Central memory CD8-positive, alpha-beta T cell (primary cell): ENCODE measurements at regions not wholly inside any gene's neighbourhood (a gene's known extent, or its start where the extent isn't known, plus 50 kb on each side); places are given as distances from the start of the nearest gene placed in this dataset.

Experiments
- ATAC-seq: fragments of 150-1000 bp; cut with Tn5 transposase; replicated peaks from 2 replicates; pipeline ENCODE4 v1.10.0; 2022; ENCODE audit warnings: mild to moderate bottlenecking, moderate FRiP score, moderate number of reproducible peaks; ENCODE audit not compliant: poor library complexity, severe bottlenecking; ENCODE audit errors: extremely low read depth
- DNase-seq, 2 donors: peaks; one replicate each; pipeline ENCODE4 v3.0.0; 2021; ENCODE audit warnings: low spot score in 2 of 2
- H3K27ac Mint-ChIP-seq: one replicate; pipeline ENCODE4 v1.8.0; 2022; ENCODE audit warnings: low read depth, mild to moderate bottlenecking, moderate library complexity, mixed read lengths
- H3K27me3 Mint-ChIP-seq: one replicate; pipeline ENCODE4 v1.8.0; 2022; ENCODE audit warnings: mixed read lengths
- H3K36me3 Mint-ChIP-seq: one replicate; pipeline ENCODE4 v1.8.0; 2022; ENCODE audit warnings: mild to moderate bottlenecking, moderate library complexity, mixed read lengths; ENCODE audit not compliant: insufficient read depth
- H3K4me1 Mint-ChIP-seq: one replicate; pipeline ENCODE4 v1.8.0; 2022; ENCODE audit warnings: mixed read lengths
- H3K4me3 Mint-ChIP-seq: one replicate; pipeline ENCODE4 v1.8.0; 2022; ENCODE audit warnings: mild to moderate bottlenecking, moderate library complexity, mixed read lengths
- H3K9me3 Mint-ChIP-seq: one replicate; pipeline ENCODE4 v1.8.0; 2022; ENCODE audit warnings: mixed read lengths

DNA sequence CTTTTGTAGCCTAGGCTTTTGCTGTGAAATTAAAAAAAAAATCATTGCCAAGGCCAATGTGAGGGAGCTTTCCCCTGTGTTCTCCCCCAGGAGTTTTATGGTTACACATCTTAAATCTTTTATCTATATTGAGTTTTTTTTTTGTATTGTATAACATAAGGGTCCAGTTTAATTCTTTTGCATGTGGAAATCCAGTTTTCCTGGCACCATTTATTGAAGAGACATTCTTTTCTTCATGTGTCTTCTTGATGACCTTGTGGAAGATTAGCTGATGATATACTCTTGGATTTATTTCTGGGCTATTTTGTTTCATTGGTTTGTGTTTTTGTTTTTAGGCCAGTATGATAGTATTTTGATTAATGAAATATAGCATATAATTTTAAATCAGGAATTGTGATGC, 225.0 kb downstream of the ADAM29 start:
- Mint-ChIP-seq H3K27me3 (no peaks in the 10 kb centered on the region), H3K4me1 (no peaks in the 10 kb centered on the region), H3K4me3 (no peak overlapping the region), H3K36me3 (peaks cover 1% of the 10 kb centered on the region), H3K9me3 (no peaks in the 10 kb centered on the region), H3K27ac (no peak overlapping the region)
- DNase-seq: no peak
- no peak for ATAC-seq

DNA sequence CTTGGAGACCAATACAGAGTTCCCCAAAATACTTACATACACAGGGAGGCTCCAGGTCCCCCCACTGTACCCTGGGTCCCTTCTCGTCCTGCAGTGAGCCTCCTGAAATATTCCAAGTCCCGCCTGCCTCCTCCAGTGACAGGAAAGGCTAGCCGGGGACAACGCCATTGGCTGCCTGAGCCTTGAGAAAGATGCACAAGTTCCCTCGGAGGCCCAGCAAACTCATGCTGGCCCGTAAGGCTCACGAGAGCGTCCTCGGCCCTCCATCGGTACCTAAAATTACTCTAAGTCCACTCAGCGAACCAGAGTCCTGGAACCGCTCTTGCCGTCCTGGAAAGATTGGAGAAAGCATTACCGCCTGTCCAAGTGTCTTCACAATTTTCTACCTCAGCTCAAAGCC, 228.6 kb downstream of the ADAM29 start:
- Mint-ChIP-seq H3K9me3 (peaks cover 14% of the 10 kb centered on the region), H3K36me3 (no peaks in the 10 kb centered on the region), H3K4me1 (no peaks in the 10 kb centered on the region), H3K27me3 (no peaks in the 10 kb centered on the region), H3K4me3 (no peak overlapping the region), H3K27ac (no peak overlapping the region)
- DNase-seq (no peak), ATAC-seq (no peak)

DNA sequence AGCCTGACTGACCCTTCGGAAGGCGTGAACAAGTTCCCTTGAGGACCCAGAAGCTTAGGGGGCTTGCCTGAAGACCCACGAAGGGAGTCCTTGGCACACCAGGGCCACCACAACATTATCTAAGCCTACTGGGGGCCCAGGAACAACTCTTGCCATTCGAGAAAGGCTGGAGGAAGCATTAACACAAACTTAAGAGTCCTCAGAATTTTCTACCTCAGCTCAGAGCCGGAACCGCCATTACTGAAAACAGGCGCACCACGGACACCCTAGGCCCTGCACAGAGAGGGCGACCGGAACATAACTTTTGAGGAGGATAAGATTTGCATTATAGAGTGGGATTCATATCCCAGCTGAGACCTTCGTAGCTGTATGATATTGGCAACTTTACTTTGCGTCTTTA, 229.1 kb downstream of the ADAM29 start:
- Mint-ChIP-seq H3K36me3 (no peaks in the 10 kb centered on the region), H3K4me1 (no peaks in the 10 kb centered on the region), H3K27me3 (no peaks in the 10 kb centered on the region), H3K27ac (no peak overlapping the region), H3K4me3 (no peak overlapping the region), H3K9me3 (peaks cover 18% of the 10 kb centered on the region)
- ATAC-seq (no peak), DNase-seq (no peak)

DNA sequence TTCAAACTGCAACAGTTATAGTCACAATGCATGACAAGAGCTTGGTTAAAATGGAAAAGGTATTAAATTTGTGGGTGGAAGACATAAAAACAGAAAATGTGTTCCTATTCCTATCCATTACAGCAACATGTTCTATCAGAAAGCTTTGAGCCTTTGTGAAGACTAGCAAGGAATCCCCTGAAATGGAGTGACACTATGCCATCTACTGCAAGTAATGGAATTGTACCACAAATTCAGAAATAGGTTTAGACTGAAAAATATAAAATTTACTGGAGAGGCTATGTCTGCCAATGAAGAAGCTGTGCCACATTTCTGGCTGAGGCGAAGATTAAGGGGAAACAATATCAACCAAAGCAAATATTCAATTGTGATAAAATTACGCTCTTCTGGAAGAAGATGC, 247.9 kb downstream of the ADAM29 start:
- no peak for ATAC-seq
- Mint-ChIP-seq H3K36me3 (no peaks in the 10 kb centered on the region), H3K27ac (no peak overlapping the region), H3K27me3 (no peaks in the 10 kb centered on the region), H3K9me3 (peaks cover 22% of the 10 kb centered on the region), H3K4me1 (no peaks in the 10 kb centered on the region), H3K4me3 (no peak overlapping the region)
- DNase-seq: no peak

DNA sequence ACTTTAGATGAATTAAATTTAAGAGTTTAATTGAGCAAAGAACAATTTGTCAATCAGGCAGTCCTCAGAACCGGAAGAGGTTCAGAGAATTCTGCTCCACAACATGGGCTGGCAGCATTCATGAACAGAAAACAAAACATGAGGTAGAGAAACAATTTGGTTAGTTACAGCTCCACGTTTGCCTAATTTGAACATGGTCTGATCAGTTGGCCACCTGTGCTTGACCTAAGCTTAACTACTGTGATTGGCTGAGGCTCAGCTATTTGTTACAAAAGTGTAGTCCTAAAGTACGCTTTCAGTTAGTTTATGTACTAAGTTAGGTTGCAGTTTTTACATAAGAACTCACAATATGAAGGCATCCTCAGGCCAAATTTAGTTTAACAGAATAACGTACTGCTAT, 258.6 kb downstream of the ADAM29 start:
- Mint-ChIP-seq H3K9me3 (peaks cover 9% of the 10 kb centered on the region), H3K27me3 (no peaks in the 10 kb centered on the region), H3K27ac (no peak overlapping the region), H3K4me3 (no peak overlapping the region), H3K4me1 (no peaks in the 10 kb centered on the region), H3K36me3 (no peaks in the 10 kb centered on the region)
- DNase-seq (no peak), ATAC-seq (no peak)

DNA sequence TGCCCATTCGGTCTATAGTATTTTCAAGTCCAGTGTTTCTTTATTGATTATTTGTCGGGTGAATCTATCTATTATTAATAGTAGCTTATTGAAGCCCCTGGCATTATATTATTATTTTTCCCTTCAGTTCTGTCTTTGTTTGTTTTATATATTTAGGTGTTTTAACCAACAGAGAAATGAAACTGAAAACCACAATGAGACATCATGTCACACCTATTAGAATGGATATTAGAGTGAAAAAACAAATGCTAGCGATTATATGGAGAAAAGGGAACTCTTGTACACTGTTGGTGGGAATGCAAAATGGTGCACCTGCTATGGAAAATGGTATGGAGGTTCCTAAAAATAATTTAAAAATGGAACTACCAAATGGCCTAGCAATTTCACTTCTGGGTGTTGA, 272.5 kb downstream of the ADAM29 start:
- Mint-ChIP-seq H3K27me3 (no peaks in the 10 kb centered on the region), H3K4me3 (no peak overlapping the region), H3K4me1 (no peaks in the 10 kb centered on the region), H3K9me3 (peaks cover 6% of the 10 kb centered on the region), H3K27ac (no peak overlapping the region), H3K36me3 (no peaks in the 10 kb centered on the region)
- no peak for ATAC-seq
- no peak for DNase-seq

DNA sequence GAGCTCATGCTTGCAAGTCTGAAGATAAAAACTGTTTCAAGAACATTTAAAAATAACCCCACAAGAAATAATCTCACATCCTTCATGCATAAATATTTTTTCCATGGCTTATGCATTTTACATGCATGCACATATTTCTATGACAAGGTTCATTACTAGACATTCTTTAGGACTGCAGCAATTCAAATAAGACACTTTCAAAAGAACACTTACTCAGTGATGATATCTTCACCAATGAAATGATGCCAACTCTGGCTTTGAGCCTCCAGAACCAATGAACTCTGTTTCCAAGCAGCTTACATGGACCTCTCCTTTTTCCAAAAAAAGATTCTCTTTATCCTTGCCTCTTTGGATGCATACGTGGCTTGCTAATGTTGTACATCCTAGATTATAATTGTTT, 279.9 kb downstream of the ADAM29 start:
- DNase-seq: no peak
- Mint-ChIP-seq H3K4me1 (no peaks in the 10 kb centered on the region), H3K27me3 (no peaks in the 10 kb centered on the region), H3K36me3 (no peaks in the 10 kb centered on the region), H3K9me3 (peaks cover 14% of the 10 kb centered on the region), H3K4me3 (no peak overlapping the region), H3K27ac (no peak overlapping the region)
- ATAC-seq: no peak

DNA sequence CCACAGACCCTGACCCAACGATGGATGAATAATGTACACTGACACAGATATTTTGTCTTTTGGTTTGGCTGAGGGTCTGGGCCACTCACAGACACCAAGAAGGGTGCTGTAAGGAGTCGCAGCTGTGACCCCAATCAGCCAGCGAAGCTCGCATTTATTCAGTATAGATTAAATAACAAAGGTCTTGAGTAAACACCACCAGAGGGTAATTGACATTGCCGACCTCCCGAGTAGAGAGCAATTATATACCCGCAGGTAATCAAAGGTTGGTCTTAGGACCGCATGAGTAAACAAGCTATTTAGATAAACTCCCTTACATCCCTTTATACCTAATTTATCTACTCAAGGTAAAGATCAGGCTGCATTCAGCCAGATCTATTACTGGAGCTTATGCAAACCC, 297.1 kb downstream of the ADAM29 start:
- H3K9me3 Mint-ChIP-seq: peaks cover 10% of the 10 kb centered on the region
- no peaks in the 10 kb centered on the region for H3K27me3 Mint-ChIP-seq
- ATAC-seq (no peak), DNase-seq (no peak)
- no peaks in the 10 kb centered on the region for H3K4me1 Mint-ChIP-seq
- no peak overlapping the region for H3K27ac Mint-ChIP-seq
- H3K36me3 Mint-ChIP-seq: no peaks in the 10 kb centered on the region
- H3K4me3 Mint-ChIP-seq: no peak overlapping the region

DNA sequence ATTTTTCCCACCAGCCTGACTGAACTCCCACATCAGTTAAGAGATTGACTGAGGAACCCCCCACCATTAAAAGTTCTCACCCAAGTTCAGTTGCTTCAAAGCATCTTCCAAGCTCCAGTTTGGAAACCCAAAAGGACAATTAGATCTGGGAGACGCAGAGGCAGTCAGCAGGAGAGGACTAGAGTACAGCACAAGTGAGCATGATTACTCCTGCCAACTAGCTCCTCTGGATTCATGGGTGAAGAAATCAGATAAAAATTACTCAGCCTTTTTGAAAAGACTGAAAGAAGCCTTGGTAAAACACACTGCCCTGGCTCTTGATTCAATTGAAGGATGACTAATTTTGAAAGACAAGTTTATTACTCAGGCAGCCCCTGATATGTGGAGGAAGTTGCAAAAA, 297.5 kb downstream of the ADAM29 start:
- Mint-ChIP-seq H3K27ac (no peak overlapping the region), H3K9me3 (peaks cover 10% of the 10 kb centered on the region), H3K36me3 (no peaks in the 10 kb centered on the region), H3K27me3 (no peaks in the 10 kb centered on the region), H3K4me3 (no peak overlapping the region), H3K4me1 (no peaks in the 10 kb centered on the region)
- ATAC-seq (no peak), DNase-seq (no peak)

DNA sequence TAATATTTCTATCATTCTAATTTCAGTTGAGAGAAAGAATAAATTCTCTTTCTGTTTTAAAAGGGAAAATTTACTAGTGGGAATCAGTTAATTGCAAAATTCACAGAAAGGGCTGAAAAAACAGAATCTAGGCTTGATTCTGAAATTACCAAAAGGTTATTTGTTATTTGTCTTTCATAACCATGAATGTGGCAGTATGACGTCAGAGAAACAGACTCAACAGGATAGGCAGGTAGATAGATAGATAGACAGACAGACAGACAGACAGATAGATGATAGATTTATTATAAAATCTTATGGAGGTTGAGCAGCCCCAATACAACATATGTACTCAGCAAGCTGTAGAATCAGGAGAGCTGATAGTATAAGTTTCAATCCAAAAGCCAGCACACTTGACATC, 311.0 kb downstream of the ADAM29 start:
- Mint-ChIP-seq H3K4me1 (no peaks in the 10 kb centered on the region), H3K4me3 (no peak overlapping the region), H3K36me3 (no peaks in the 10 kb centered on the region), H3K27me3 (no peaks in the 10 kb centered on the region), H3K27ac (no peak overlapping the region), H3K9me3 (peaks cover 10% of the 10 kb centered on the region)
- DNase-seq (no peak), ATAC-seq (no peak)

DNA sequence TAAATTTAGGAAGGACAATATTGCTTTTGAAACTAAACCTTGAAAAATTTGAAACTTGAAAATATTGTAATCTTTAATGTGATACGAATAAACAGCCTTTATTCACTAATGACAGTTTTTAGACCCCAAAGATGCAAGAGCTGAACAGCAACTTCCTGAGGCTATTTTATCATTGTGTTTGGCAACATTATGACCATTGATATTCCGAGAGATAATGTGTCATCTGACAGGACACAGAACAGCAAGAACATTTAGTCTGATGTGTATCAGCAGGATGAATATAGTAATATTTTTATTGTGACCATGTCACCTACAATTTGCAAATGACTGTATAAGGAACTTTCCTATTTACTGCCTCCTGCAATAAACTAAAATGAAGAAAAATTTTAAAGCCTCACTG, 316.0 kb downstream of the ADAM29 start:
- H3K27me3 Mint-ChIP-seq: no peaks in the 10 kb centered on the region
- ATAC-seq (no peak), DNase-seq (no peak)
- H3K36me3 Mint-ChIP-seq: no peaks in the 10 kb centered on the region
- no peak overlapping the region for H3K4me3 Mint-ChIP-seq
- H3K4me1 Mint-ChIP-seq: no peaks in the 10 kb centered on the region
- H3K9me3 Mint-ChIP-seq: peaks cover 10% of the 10 kb centered on the region
- no peak overlapping the region for H3K27ac Mint-ChIP-seq

DNA sequence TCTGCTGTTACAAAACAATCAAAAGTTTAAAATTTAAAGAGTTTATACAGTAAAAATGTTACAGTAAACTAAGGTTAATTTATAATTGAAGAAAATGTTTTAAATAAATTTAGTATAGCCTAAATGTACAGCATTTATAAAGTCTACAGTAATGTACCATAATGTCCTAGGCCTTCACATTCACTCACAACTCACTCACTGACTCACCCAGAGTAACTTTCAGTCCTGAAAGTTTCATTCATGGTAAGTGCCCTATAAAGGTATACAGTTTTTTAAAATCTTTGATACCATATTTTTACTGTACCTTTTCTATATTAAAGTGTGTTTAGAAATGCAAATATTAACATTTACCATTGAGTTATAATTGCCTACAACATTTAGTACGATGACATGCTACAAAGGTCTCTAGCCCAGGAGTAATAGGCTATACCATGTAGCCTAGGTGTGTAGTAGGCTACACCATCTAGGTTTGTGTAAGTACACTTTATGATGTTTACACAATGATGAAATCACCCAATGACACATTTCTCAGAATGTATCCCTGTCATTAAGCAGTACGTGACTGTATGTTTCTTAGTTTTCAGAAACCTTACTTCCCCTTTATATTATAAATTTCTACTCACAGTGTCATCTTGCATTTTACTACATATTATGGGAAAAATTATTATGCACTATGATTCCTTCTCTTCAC, 320.8 kb downstream of the ADAM29 start:
- Mint-ChIP-seq H3K4me3 (no peak overlapping the region), H3K4me1 (no peaks in the 10 kb centered on the region), H3K27ac (no peak overlapping the region), H3K9me3 (no peaks in the 10 kb centered on the region), H3K27me3 (no peaks in the 10 kb centered on the region), H3K36me3 (no peaks in the 10 kb centered on the region)
- ATAC-seq: no peak
- no peak for DNase-seq

DNA sequence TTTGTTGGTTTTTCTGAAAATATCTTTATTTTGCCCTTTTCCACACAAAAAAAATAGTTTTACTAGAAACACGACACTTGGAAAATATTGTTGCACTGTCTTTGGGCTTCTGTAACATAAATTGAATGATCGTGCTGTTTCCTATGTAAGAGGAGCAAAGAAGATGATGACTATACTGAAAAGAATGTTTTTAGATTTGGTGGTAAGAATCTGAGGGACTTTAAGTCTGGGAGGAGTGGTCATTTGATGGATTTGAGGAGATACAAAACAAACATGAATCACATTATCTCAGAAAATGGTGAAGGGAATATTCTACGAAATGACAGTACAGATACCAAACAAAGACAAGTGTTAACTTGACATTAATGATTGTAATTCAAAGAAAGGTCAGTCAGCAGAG, 328.8 kb downstream of the ADAM29 start:
- Mint-ChIP-seq H3K9me3 (peaks cover 9% of the 10 kb centered on the region), H3K27ac (no peak overlapping the region), H3K27me3 (no peaks in the 10 kb centered on the region), H3K36me3 (no peaks in the 10 kb centered on the region), H3K4me1 (no peaks in the 10 kb centered on the region), H3K4me3 (no peak overlapping the region)
- no peak for ATAC-seq
- DNase-seq: no peak

DNA sequence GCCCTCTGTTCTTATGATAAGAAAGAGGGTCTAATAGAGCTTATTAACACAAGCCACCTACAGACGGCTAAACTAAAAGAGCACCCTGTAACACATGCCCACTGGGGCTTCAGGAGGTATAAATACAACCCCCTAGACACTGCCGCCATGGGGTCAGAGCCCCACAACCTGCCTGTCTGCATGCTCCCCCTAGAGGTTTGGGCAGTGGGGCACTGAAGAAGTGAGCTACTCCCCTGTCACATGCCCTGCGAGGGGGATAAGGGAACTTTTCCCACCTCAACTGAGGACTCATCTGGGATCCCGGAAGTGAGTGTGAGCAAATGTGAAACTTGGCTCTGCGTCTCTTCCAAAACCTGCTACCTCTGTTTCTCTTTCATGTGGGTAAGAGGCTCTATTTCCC, 334.5 kb downstream of the ADAM29 start:
- H3K36me3 Mint-ChIP-seq: no peaks in the 10 kb centered on the region
- no peak overlapping the region for H3K4me3 Mint-ChIP-seq
- no peak overlapping the region for H3K27ac Mint-ChIP-seq
- H3K27me3 Mint-ChIP-seq: no peaks in the 10 kb centered on the region
- ATAC-seq (no peak), DNase-seq (no peak)
- H3K4me1 Mint-ChIP-seq: no peaks in the 10 kb centered on the region
- H3K9me3 Mint-ChIP-seq: peaks cover 6% of the 10 kb centered on the region
